ENCODE measurements at regions not wholly inside any gene's neighbourhood (a gene's known extent, or its start where the extent isn't known, plus 50 kb on each side); places are given as distances from the start of the nearest gene placed in this dataset.
"Not testable (repeated sequence)": the region's sequence is repeated elsewhere in the genome, so short reads cannot be mapped to it uniquely, and the experiment has no call there.

DNA sequence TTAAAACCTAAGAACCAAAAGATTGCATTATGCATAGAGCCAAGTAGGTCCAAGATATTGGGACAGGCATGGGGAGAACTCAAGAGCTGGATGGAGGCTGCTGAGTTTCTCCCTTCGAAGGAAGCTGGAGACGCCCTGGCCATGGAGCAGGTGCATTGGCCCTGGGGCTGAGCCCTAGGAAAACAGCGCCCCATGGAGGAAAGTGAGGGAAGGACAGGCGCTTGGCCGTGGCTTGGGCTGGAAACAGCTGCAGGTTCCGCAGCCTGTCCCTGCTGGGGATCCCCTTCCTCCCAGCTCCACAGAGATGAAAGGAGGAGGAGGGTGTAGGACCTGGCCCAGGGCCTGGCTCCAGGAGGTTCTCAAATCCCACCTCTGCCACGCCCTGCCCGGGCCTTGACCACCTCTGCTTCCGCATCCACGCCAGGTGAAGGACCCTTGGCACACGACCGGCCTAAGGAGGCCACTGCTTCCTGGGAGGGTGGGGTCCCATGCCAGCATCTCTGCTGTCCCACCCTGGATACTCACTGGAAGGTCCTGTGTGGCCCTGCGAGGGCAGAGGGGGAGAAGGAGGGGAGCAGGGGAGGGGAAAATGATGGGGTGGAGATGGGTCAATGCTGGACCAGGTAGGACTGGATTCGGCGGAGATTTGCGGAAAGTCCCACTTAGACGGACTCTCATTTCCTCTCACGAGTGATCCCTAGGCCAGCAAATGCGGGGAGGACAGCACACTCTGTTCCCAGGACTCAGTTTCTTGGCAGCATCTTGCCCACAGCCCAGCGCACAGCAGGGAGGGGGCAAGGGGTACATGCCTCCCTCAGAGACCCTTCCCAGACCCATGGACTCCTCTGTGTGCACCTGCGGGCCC lies 258.6 kb upstream of the TCERG1L start:
- DNase-seq, result peak; percentile 64

DNA sequence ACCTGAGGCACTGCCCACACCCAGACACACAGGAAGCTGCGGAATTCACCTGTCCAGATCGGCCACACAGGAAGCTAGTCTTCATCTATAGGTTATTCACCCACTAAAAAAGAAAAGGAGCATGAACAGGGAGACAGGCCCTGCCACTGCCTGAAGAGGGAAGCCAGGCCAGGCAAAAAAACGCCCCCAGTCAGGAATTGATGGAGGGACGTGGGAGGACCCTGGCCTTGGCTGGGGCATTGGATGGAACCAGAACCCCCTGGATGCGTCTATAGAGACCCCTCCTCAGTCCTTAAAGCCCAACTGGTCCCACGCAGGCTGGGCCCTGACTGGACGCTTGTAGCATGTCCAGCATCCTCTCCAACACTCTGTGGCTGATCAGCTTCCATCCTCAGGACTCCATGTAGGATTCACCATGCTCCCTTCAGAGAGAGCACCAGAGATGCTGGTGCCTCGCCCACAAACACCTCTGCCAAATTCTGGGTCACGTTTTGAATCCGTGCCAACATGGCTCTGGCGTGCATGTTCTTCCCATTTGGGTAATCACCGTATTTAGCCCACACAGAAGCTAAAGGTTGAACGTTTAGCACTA lies 259.3 kb upstream of the TCERG1L start:
- DNase-seq, result peak; percentile 38

DNA sequence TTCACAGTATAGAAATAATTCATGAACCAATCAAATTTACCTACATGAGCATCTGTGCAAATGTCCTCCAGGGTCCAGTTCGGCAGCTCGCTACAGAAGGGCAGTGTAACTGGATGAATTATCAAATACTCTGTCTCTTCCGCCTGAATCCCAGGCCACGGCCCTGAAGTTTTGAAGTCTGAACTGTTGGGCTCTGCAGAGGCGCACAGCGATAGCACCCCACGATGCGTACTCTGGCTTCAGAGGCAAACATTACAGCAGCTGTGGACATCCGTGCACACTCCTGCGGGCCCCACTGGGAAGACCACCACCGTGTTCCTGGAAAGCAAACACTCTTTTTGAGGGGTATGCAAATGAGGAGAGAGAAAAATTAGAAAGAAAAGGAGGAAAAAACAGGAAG lies 259.8 kb upstream of the TCERG1L start:
- DNase-seq, result no peak

DNA sequence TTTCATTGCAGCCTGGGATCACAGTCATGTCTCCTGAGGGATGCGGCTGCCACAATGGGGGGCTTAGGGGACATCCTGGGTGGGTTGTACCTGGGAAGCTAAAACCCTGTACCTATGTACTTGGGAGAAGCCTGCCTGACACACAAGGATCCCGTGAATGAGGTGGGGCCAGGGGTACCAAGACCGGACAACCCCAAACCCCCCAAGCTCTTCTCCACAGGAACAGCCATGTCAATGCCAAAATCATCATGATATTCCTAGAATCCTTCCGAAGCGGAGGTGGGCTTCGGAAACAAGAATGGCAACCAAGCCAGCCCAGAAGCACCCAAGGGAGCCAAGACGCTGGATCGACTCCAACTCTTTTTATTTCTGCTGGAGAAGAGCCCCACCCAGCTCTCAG lies 260.3 kb upstream of the TCERG1L start:
- DNase-seq, result peak; percentile 25

DNA sequence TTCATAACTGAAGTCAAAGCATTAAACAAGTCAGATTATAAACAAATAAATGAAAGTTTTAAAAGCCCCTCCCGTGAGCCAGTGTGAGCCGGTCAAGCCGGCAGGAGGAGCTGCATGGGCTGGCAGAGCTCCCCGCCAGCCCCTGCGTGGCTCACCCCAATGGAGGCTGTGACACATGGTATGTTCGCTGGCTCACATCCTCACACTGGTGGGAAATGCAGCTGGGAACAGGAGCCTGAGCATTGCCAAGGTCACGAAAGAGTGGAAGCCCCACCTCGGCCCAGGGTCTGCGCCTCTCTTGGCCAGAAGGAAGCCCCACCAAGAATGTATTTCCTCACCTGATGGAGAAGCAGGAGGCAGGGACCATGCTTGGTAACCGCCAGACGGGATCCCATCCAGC lies 261.7 kb upstream of the TCERG1L start:
- DNase-seq, result no peak

DNA sequence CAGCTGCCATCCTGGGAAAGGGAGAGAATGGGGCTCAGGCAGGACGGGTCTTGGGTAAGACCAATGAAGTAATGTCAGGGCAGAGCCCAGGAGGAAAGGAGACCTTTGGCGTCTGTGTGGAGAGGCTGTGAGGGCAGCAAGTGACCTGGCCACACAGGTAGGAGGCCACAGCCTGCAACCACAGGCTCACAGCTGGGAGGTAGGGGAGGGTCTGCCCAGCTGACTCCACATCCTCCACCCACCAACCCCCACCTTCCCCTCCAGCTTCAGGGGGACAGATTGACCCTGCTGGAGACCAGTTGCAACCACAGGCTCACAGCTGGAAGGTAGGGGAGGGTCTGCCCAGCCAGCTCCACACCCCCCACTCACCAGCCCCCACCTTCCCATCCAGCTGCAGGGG lies 262.2 kb upstream of the TCERG1L start:
- peak; percentile 27 for DNase-seq

DNA sequence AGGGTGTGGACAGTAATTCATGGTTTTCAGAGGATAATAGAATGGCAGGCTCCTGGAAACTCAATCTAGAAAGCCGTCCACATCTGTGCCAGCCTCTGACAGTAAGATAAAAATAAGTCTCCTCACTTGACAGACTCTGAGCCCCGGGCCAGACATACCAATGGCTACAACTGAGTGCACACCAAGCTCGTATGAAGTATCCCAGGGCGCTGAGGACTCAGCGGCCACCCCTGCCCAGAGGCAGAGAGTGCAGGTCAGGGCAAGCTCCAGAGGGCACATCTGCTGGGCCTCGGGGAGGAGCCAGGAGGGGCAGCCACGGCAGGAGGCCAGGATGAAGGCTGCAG lies 262.8 kb upstream of the TCERG1L start:
- no peak for DNase-seq

DNA sequence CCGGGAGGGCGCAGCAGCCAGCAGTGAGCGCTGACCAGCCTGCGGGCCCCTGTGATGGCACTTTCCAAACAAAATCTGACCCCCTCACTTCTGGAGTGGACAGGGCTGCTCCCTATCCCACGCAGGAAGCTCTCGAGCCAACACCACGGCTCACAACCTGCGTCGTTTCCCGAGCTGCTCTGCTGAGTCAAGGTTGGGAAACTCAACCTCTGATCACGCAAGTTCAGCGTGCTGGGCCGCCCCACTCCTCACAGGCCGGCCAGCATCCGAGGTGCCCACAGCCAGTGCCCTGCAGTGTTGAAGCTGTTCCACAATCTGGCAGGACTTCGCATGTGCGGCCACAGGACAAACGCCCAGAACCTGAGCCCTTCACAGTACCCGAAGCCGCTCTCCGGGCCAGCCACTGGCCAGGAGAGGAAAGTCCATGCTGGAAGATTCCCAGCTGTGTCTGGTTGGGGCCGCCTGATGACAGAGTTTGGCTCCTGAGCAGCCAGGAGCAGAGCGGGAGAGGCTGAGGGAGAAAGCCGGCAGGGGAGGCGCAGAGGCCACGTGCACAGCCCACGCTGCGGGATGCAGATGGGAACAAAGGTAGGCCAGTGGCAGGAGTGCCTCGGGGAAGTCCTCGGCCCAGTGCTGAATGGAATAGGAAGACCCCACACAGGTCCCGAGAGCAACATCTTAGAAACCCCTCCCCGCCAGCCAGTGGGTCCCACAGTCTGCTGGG lies 263.3 kb upstream of the TCERG1L start:
- peak; percentile 46 for DNase-seq

DNA sequence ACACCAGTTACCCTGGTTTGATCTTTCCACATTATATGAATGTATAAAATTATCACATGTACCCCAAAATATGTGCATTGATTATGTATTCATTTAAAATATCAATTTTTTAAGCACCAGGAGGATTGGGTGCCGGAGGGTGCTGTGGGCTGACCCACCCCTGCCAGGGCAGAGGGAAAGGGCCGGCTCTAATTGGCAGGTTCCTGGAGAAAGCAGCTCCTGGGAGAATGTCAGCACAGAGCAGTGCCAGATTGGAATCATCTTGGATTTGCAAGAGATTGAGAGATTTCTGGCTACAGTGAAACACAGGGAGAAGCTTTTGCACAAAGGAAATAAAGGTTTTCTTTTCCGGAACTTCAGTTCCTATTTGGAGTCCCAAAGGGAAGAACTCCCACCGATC lies 264.4 kb upstream of the TCERG1L start:
- DNase-seq, result peak; percentile 27

DNA sequence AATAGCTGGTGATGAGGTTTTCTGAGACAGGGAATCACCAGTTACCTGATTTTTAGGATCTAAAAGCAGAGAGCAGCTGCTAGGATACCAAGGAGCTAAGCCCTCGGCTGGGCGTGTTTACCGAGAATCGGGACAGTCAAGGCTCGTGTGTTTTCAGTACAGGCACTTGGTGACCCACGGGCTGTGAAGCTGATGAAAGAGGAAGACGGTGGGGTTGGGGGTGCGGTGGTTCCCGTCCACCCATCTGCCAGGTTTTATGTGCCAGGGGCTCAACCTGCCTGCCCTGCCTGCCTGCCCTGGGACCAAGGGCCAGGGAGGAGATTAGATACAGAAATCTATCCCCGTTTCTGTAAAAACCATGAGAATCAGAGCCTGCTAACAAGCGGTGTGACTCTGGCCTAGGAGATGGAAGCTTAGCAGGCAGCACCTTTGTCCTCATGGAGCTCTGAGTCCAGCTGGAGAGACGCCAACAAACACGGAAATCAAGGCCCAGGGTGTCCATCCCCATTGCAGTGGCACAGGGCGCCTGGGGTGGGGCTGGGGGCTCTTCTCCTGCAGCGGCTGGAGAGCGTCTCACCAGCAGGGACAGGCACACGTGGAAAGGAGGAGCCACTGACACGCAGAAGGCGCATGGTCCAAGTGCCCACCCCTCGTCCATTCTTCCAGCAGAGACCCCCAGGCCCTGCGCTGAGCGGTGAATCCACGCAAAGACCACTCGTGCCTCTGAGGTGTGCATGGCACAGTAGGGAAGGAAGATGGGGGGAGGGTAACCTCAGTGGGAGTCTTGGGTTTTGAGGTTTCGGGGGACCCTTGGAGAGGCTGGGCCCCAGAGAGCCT lies 265.0 kb upstream of the TCERG1L start:
- peak; percentile 28 for DNase-seq

DNA sequence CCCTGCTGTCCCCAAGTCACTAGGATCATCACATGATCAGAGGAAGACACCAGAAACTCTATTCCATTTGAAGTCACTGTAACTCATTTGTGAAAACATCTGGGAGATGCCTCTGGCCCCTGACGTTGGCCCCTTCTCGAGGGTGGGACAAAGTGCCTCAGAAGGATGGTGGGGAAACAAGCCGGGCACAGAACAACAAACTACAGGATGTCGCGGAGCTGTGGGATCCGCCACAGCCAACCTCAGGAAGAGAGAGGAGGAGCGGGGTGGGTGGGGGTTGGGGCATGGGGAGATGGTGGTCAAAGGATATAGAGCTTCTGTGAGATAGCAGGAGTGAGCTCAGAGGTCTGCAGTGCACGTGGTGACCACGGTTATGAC lies 265.6 kb upstream of the TCERG1L start:
- DNase-seq, result no peak

DNA sequence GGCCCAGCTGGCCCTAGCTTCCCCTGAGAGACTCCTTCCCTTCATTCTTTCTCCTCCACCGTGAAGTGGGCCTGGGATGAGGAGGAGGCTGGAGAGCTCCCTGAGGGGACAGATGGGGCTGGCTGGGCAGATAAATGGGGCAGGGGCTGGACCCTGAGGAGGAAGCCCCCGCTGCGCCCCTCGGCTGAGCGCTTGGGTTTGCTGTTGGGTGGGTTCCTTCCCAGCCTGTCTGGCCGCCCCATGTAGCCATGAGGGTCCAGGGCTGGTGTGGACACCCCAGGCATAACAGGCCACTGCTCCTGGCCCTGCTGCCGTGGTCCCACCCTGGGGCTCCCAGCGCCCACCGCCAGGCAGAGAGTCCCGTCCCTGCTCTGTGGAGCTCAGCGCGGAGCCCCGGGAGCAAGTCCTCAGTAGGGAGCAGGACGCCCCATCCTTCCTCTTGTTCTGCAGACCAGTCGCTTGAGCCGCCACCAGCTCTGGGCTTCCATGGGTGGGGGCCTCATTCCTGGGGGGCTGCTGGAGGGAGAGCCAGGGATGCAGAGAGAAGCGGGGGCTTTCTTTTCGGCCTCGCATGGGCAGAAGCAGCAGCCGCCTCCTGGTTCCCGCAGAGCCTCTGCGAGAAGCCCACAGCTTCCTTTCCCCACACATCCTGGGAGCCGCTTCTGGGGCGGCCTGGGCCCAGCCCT lies 266.4 kb upstream of the TCERG1L start:
- no peak for DNase-seq

DNA sequence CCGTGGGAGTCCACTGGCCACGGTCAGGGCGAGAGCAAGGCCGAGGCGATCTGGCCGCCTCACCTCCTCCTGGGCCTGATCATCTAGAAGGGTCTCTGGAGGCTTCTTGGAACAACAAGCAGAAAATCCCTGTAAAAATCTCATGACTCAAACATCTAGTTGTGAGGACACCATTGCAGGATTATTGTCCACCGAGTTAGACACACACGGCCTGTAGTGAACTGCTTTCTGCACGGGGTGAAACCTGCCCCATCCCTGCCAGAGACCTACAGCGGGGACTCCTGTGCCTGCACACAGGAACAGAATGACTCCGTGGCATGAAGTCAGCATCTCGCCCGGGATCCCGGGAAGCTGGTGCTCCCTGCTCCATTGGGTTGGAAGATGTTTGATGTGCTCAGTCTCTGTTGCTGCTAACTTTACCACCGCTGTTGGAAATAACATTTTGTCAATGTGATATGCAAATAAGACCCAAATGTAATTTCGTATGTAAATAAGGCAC lies 267.0 kb upstream of the TCERG1L start:
- no peak for DNase-seq

DNA sequence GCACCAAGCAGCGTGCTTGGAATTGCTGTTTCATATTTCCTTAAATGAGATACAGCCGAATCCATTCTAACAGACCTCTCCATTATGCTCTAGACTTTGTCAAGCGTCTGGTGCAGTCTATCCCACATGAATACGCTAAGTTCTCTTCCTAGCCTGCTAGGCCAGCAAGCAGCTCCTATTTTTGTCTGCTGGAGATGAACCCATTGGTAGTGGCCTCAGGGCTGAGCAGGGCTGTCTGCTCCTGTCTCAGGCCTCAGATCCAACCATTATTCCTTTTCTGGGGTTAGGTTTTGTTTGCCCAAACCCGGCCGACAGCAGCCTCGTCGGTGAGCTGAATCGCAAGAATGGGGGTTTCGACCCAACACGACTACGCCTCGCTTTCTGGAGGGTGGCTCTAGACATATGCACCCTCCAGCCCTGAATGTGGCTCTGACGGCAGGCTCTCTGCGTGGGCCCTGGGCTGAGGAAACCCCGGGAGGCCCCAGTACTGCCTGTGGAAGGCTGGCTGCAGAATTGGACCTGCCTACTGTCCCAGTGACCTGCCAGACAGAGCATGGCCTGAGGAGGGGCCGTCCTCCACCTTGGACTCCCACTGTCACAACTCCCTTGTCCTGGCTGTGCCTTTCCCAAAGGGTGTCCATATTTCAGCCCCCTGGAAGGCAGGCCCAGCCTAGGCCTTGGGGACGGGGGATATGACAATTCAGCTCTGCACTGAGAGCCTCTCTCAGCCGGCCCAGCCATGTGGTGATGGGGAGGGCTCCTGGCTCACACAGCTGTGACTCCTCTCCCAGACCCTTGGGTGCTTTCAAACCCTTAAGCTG lies 267.9 kb upstream of the TCERG1L start:
- peak; percentile 42 for DNase-seq

DNA sequence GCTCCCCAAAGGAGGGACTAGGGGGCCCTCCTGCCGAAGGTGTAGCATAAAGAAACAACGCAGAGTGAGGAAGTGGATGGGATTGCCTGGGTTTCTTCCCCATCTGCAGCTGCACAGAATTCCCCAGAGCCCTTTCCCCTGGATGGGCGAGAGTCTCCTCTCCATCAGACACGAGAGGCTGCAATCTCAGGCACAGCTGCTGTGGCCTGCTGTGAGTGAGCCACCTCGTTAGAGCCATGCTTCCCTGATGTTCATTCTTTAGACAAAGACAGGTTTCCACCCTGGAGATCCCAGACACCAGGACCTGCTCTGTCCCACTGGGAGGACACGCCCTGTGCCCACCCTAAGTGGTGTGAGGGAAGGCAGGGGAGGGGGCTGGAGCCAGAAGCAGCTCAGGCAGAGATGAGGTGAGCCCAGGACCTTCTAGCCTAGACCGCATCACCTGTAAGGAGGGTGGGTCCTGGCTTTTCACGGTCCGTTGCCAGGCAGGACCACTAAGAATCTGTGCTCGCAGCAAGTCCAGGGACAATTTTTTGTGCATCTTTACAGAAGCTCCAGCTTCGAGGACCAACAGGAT lies 268.6 kb upstream of the TCERG1L start:
- no peak for DNase-seq

DNA sequence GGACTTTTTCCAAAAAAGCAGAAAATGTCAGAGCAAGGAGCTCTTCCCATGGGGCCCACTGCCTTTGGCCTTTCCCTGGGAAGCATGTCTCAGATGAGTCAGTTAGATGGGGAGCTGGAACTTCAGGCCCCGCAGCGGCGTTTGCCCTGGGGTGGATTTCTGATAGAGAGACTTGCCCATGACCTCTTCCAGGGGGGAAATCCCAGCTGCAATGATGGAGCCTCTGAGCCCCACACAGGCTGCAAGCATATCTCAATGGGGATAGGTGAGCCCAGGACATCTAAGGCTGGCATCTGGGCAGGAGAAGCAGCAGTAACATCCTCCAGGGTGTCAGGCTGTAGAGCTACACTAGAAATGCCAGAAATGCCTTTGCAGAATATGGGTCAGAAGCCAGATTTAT lies 269.2 kb upstream of the TCERG1L start:
- DNase-seq, result peak; percentile 45

DNA sequence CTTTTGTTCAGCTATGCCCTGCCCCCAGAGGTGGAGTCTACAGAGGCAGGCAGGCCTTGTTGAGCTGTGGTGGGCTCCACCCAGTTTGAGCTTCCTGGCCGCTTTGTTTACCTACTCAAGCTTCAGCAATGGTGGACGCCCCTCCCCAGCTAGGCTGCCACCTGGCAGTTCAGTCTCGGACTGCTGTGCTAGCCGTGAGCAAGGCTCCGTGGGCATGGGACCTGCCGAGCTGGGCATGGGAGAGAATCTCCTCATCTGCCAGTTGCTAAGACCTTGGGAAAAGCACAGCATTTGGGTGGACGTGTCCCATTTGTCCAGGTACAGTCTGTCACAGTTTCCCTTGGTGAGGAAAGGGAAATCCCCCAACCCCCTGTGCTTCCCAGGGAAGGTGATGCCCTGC lies 270.0 kb upstream of the TCERG1L start:
- not testable (repeated sequence) for DNase-seq

DNA sequence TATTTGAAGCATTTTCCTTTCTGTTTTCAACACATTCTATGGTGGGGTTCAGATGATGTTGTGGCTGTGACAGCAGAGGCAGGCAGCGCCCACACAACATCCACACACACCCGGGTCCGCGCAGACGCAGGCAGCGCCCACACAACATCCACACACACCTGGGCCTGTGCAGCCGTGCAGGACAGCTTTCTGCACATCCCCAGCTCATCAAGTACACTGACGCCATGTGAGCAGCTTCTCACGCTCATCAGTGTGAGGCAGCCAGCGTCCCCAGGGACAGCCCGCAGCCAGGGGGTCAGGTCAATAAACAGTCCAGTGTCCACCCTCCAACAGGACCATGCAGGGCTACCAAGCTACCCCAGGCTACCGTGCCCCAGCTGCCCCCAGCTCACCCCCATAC lies 272.8 kb upstream of the TCERG1L start:
- no peak for DNase-seq

DNA sequence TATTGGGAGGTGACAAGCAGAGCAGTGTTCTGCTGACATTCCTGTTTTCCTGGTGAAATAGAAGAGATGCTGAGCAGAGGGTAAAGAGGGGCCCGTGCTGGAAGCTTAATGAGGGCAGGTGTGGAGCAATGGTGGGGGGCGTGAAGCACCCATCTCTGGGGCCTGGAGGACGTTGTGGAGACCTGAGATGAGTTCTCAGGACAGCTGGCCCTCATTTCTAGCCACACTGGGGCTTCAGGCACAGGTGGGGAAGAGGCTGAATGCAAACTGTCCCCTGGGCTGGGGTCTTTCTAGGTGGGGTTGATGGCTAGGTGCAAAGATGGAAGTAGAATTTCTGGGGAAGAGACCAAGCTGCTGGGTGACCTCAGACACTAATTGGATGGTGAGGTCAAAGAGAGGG lies 274.2 kb upstream of the TCERG1L start:
- DNase-seq, result no peak

DNA sequence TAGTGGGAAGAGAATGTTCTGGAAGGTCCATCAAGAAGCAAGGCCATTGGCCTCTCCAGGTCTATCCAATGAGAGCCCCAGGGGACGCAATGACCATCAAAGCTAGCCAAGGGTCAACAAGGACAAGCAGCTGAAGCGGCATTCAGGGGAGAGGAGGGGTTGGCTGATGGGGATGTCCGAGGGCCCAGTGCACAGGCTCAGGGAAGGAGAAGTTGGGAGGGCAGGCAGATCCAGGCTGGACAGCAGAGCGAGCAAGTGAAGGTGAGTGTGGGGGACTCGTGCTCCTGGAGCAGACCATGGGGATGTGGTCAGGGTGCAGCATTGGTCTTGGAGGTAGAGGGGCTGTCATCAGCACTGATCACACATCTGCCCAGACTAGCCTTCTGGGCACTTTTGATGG lies 275.4 kb upstream of the TCERG1L start:
- DNase-seq, result no peak
